ENCODE measurements at regions not wholly inside any gene's neighbourhood (a gene's known extent, or its start where the extent isn't known, plus 50 kb on each side); places are given as distances from the start of the nearest gene placed in this dataset.
"Not testable (repeated sequence)": the region's sequence is repeated elsewhere in the genome, so short reads cannot be mapped to it uniquely, and the experiment has no call there.

DNA sequence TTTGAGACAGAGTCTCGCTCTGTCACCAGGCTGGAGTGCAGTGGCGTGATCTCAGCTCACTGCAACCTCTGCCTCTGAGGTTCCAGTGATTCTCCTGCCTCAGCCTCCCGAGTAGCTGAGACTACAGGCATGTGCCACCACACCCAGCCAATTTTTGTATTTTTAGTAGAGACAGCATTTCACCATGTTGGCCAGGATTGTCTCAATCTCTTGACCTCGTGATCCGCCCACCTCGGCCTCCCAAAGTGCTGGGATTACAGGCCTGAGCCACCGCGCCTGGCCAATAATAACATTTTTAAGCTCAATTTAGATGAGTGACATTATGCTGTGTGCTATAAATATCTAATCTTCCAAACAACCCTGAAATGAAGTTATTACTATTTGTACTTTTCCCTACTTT, 338.8 kb upstream of the VRK2 start:
- not testable (repeated sequence) for TF ChIP-seq POLR2A (IDR thresholded peaks at IDR 0.05)
- TF ChIP-seq, protein P1, sequence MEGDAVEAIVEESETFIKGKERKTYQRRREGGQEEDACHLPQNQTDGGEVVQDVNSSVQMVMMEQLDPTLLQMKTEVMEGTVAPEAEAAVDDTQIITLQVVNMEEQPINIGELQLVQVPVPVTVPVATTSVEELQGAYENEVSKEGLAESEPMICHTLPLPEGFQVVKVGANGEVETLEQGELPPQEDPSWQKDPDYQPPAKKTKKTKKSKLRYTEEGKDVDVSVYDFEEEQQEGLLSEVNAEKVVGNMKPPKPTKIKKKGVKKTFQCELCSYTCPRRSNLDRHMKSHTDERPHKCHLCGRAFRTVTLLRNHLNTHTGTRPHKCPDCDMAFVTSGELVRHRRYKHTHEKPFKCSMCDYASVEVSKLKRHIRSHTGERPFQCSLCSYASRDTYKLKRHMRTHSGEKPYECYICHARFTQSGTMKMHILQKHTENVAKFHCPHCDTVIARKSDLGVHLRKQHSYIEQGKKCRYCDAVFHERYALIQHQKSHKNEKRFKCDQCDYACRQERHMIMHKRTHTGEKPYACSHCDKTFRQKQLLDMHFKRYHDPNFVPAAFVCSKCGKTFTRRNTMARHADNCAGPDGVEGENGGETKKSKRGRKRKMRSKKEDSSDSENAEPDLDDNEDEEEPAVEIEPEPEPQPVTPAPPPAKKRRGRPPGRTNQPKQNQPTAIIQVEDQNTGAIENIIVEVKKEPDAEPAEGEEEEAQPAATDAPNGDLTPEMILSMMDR (IDR thresholded peaks at IDR 0.05), result not testable (repeated sequence)
